Activated CD8-positive, alpha-beta T cell treated with anti-CD3 and anti-CD28 coated beads, Interleukin-2, amount 10 ng/mL, durations not matched to agents 7 days and 5 days (primary cell): ENCODE measurements at regions not wholly inside any gene's neighbourhood (a gene's known extent, or its start where the extent isn't known, plus 50 kb on each side); places are given as distances from the start of the nearest gene placed in this dataset.

Experiments
- ATAC-seq: fragments of 150-1000 bp; cut with Tn5 transposase; one replicate; pipeline ENCODE4 v1.10.0; 2021; ENCODE audit warnings: moderate library complexity
- CTCF ChIA-PET: fragments of 350-600 bp; sonication (Branson Sonifier 250); formaldehyde crosslinking; loops from one replicate; lab custom pipeline; 2021; ENCODE audit warnings: antibody characterized with exemption; lab: Charles Lee
- POLR2A ChIA-PET: fragments of 350-600 bp; sonication (Branson Sonifier 250); formaldehyde crosslinking; loops from one replicate; lab custom pipeline; 2021; ENCODE audit warnings: antibody characterized with exemption; lab: Charles Lee
- DNase-seq: peaks from one replicate; pipeline ENCODE4 v3.0.0-alpha.2; 2020
- H3K27ac Mint-ChIP-seq: one replicate; pipeline ENCODE4 v1.8.0; 2021; ENCODE audit warnings: mild to moderate bottlenecking, mixed read lengths
- H3K27me3 Mint-ChIP-seq: one replicate; pipeline ENCODE4 v1.8.0; 2021; ENCODE audit warnings: low read depth, mixed read lengths
- H3K36me3 Mint-ChIP-seq: one replicate; pipeline ENCODE4 v1.8.0; 2021; ENCODE audit warnings: low read depth, mixed read lengths
- H3K4me1 Mint-ChIP-seq: one replicate; pipeline ENCODE4 v1.8.0; 2021; ENCODE audit warnings: low read depth, mixed read lengths
- H3K4me3 Mint-ChIP-seq: one replicate; pipeline ENCODE4 v1.8.0; 2021; ENCODE audit warnings: mild to moderate bottlenecking, mixed read lengths
- H3K9me3 Mint-ChIP-seq: one replicate; pipeline ENCODE4 v1.8.0; 2022; ENCODE audit warnings: mixed read lengths; ENCODE audit not compliant: insufficient read depth

DNA sequence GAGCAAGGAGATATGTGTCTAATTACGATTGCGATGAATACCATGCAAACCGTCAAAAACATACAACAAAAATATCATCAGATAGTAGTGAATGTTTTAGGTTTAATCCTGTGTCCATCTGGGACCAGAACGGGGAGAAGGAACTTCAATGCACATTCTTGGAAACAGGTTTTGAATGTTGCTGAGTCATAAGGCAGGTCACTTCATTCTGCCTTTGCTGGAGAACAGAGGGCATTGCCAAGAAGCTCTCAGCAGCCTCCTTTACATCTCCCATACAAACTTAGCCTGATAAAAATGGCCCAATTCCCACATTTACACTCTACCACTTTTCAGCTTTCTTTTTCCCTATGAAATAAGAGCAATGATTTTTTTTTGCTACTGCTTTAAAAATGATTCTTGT lies 78.0 kb upstream of the KCNJ6 start:
- CTCF ChIA-PET, result no interaction called here
- no peaks in the 10 kb centered on the region for H3K27me3 Mint-ChIP-seq

DNA sequence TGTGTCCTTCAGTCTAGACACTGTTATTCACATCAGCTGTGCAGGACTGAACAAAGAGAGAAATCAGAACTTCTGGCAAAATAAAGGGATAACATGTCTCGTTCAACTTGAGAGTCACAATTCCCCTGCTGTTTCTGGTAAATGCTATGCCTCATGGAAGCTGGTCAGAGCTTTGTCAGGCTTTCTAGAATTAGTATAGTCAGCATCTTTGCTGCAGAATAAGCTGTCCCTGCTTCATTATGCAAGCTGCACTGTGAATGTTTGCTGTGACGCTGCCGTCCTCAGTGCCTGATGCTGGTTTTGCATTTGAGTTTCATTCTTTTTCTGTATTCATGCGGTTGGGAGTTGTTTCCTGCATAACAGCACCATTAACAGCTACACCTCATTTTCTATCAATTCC lies 96.4 kb upstream of the KCNJ6 start:
- no peaks in the 10 kb centered on the region for H3K9me3 Mint-ChIP-seq
- H3K4me3 Mint-ChIP-seq, result no peak overlapping the region
- no peaks in the 10 kb centered on the region for H3K36me3 Mint-ChIP-seq
- CTCF ChIA-PET, result no interaction called here
- H3K27me3 Mint-ChIP-seq, result no peaks in the 10 kb centered on the region
- H3K4me1 Mint-ChIP-seq, result no peaks in the 10 kb centered on the region
- no peak overlapping the region for H3K27ac Mint-ChIP-seq
- DNase-seq (no peak), ATAC-seq (no peak)
- POLR2A ChIA-PET, result no interaction called here

More for the DNA sequence above, 78.0 kb upstream of the KCNJ6 start:
- ATAC-seq (no peak), DNase-seq (no peak)
- H3K4me1 Mint-ChIP-seq, result no peaks in the 10 kb centered on the region
- H3K9me3 Mint-ChIP-seq, result no peaks in the 10 kb centered on the region
- no peaks in the 10 kb centered on the region for H3K36me3 Mint-ChIP-seq
- H3K4me3 Mint-ChIP-seq, result no peak overlapping the region
- no peak overlapping the region for H3K27ac Mint-ChIP-seq
- POLR2A ChIA-PET, result no interaction called here

DNA sequence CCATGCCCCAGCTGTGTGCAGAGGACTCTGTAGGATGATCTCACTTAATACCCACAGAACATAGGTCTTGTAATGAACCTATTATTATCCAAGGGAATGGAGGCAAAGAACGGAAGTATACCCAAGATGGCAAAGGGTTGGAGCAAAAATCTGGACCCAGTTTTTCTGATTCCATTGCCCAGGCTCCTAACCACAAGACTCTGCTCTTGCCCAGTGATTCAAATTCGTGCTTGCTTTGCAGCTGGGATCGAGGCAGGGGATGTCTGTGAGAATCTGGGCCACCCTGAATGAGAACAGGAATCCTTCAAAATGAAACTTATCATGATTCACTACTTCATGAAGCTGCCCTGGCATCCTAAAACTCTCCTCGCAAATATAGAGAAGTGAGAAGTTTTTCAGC lies 97.5 kb upstream of the KCNJ6 start:
- Mint-ChIP-seq H3K36me3 (no peaks in the 10 kb centered on the region), H3K9me3 (no peaks in the 10 kb centered on the region), H3K27me3 (peaks cover 4% of the 10 kb centered on the region), H3K4me1 (no peaks in the 10 kb centered on the region), H3K4me3 (no peak overlapping the region), H3K27ac (no peak overlapping the region)
- ChIA-PET CTCF (no interaction called here), POLR2A (no interaction called here)
- ATAC-seq (no peak), DNase-seq (no peak)

DNA sequence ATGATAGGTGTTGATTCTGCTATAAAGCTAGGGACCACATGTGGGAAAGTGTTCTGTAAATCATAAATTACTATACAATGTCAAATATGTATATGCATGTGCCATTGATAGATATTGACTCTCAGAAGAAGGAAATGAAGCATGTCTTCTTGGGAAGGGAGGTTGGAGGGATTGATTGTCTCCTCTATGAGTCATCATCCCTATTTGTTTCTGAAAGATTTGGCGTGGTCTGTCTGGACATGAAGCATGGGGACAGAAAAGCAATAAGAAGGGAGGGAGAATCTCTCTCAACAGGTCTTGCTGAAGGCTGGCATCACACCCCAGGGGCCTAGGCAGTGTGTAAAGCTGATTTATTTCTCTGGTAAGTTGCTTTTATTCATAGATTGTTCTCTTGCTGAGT lies 98.0 kb upstream of the KCNJ6 start:
- POLR2A ChIA-PET, result no interaction called here
- Mint-ChIP-seq H3K27ac (no peak overlapping the region), H3K4me3 (no peak overlapping the region), H3K27me3 (peaks cover 4% of the 10 kb centered on the region), H3K9me3 (no peaks in the 10 kb centered on the region), H3K36me3 (no peaks in the 10 kb centered on the region), H3K4me1 (no peaks in the 10 kb centered on the region)
- ATAC-seq (no peak), DNase-seq (no peak)
- CTCF ChIA-PET, result no interaction called here

DNA sequence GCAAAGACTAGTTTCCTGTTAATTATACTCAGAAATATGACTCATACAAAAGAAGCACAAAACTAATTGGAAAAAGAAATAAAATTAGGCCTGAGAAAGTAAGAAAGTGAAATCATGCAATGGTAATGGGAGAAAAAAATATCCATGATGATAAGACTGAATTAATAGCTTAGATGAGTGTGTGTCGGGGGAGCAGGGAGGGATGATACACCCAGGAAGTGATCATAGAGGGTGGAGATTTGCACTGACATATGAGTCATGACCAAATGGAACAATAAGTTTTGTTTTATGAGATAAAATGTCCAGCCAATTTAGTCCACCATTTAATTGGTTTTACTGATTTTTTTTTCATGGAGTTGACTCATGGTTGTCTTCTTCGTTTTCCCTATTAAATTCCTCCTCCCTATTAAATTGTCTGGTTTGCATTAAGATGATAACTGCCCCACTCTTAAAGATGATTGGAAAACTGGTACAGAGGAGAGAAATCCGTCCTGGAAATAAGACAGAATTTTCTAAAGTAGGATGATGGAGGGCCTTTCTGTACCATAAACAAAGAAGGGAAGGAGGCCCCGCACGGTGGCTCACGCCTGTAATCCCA lies 111.7 kb upstream of the KCNJ6 start:
- Mint-ChIP-seq H3K4me3 (no peak overlapping the region), H3K9me3 (no peaks in the 10 kb centered on the region), H3K27me3 (no peaks in the 10 kb centered on the region), H3K27ac (no peak overlapping the region), H3K36me3 (no peaks in the 10 kb centered on the region), H3K4me1 (no peaks in the 10 kb centered on the region)
- ATAC-seq (no peak), DNase-seq (no peak)
- ChIA-PET POLR2A (no interaction called here), CTCF (no interaction called here)

DNA sequence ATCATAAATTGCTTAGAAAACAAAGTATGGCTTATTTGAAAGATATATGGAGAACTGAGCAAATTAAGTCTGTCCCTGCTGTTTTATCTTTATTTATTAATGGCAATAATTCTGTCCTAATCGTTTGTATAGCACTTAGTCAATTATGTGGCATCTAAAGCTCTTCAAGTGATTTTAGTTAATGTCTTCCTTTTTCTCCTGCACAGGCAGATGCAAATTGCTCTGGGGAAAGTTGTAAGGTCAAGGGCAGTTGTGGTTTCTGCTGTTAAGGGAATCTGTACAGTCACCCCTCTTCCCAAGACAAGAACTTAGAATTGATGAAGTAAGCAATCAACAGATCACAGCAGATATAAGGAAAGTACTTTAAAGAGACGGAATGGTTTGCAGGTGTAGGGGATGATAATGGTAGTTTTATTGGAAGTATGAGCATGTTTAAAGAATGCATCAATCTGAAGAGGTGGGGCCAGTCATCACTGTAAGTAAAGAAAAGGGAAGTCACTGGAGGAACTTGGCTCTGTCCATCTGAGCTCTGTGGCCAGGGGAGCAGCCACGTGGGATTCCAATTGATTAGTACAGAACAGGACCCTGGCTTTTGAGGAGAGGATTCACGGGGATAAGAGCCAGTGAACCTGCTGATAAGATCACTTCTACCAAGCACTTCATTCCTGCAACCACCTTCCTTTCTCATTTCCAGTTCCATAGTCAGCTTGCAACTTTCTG lies 116.0 kb upstream of the KCNJ6 start:
- Mint-ChIP-seq H3K36me3 (no peaks in the 10 kb centered on the region), H3K9me3 (no peaks in the 10 kb centered on the region), H3K27ac (no peak overlapping the region), H3K4me1 (no peaks in the 10 kb centered on the region), H3K27me3 (no peaks in the 10 kb centered on the region), H3K4me3 (no peak overlapping the region)
- no peak for ATAC-seq
- CTCF ChIA-PET, result no interaction called here
- no peak for DNase-seq
- POLR2A ChIA-PET, result no interaction called here

DNA sequence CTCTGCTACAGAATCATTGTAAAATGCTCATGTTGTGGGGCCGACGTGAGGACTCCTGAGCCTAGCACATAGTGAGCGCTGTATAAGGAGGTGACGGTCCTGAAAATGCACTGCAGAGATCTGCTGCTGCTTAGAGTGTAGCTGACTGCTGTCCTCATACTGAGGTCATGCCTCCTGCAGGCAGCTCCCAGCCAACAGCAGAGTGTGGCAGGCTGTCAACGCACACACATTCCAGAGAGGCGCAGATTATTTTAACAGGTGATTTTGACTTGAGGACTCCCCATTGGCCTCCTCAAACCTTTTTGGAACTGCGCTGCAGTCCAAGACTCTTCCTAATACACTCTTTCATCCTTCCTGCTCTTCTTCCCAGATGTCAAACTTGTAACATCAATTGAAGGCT lies 119.8 kb upstream of the KCNJ6 start:
- Mint-ChIP-seq H3K9me3 (no peaks in the 10 kb centered on the region), H3K4me1 (no peaks in the 10 kb centered on the region), H3K4me3 (no peak overlapping the region), H3K27ac (no peak overlapping the region), H3K36me3 (no peaks in the 10 kb centered on the region), H3K27me3 (no peaks in the 10 kb centered on the region)
- CTCF ChIA-PET, result no interaction called here
- DNase-seq (no peak), ATAC-seq (no peak)
- POLR2A ChIA-PET, result no interaction called here

DNA sequence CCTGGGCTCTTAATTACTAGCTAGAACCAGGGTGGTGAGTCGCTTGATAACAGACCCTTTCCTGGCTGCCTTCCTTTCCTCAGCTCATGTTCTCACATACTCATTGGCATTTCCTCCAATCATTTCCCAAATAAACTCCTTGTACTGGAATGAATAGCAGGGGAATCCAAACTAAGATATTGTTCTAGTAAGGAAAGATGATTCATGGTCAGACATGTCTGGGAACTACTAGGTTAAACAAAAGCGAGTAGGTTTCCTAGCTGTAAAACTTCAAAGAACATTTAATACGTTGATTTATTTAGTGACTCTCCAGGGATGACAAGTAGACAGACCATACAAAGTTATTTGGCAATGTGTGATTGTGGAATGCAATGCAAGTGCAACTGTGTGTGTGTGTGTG lies 121.2 kb upstream of the KCNJ6 start:
- Mint-ChIP-seq H3K27ac (no peak overlapping the region), H3K27me3 (no peaks in the 10 kb centered on the region), H3K4me3 (no peak overlapping the region), H3K4me1 (no peaks in the 10 kb centered on the region), H3K9me3 (no peaks in the 10 kb centered on the region), H3K36me3 (no peaks in the 10 kb centered on the region)
- CTCF ChIA-PET, result no interaction called here
- POLR2A ChIA-PET, result no interaction called here
- DNase-seq (no peak), ATAC-seq (no peak)

DNA sequence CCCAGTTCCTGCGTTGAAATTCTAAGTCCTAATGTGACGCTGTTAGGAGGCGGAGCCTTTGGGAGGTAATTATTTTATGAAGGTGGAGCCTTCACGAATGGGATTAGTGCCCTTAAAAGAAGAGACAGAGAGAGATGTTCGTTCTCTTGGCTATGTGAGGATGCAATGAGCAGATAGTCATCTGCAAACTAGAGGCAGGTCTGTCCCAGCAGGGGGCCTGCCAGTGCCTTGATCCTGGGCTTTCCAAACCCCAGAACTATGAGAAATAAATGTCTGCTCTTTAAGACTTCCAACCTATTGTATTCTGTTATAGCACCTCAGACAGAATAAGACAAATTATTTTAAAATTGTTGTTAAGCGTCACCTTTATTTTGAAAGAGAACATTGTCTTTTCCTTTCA lies 123.1 kb upstream of the KCNJ6 start:
- Mint-ChIP-seq H3K4me1 (no peaks in the 10 kb centered on the region), H3K9me3 (no peaks in the 10 kb centered on the region), H3K4me3 (no peak overlapping the region), H3K36me3 (no peaks in the 10 kb centered on the region), H3K27ac (no peak overlapping the region), H3K27me3 (no peaks in the 10 kb centered on the region)
- DNase-seq (no peak), ATAC-seq (no peak)
- ChIA-PET CTCF (no interaction called here), POLR2A (no interaction called here)

DNA sequence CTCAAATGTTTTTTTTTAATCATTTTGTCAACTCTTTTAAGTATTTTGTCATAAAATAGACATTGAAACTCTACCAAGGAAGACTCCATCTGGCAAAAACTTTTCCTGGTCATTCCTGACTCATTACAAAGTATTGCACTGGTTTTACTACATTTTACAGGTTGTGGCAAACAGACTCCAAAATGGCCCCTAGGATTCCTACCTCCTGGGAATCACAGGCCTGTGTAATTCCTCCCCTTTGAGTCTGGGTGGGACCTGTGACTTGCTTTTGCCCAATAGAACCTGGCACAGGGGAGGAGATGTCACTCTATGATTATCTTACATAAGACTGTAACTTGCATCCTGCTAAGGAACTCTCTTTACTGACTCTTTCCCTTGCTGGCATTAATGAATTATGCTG lies 123.6 kb upstream of the KCNJ6 start:
- CTCF ChIA-PET, result no interaction called here
- no peak overlapping the region for H3K27ac Mint-ChIP-seq
- H3K27me3 Mint-ChIP-seq, result no peaks in the 10 kb centered on the region
- H3K4me1 Mint-ChIP-seq, result no peaks in the 10 kb centered on the region
- no peak overlapping the region for H3K4me3 Mint-ChIP-seq
- H3K9me3 Mint-ChIP-seq, result no peaks in the 10 kb centered on the region
- no peak for ATAC-seq
- POLR2A ChIA-PET, result no interaction called here
- H3K36me3 Mint-ChIP-seq, result no peaks in the 10 kb centered on the region
- DNase-seq, result no peak

DNA sequence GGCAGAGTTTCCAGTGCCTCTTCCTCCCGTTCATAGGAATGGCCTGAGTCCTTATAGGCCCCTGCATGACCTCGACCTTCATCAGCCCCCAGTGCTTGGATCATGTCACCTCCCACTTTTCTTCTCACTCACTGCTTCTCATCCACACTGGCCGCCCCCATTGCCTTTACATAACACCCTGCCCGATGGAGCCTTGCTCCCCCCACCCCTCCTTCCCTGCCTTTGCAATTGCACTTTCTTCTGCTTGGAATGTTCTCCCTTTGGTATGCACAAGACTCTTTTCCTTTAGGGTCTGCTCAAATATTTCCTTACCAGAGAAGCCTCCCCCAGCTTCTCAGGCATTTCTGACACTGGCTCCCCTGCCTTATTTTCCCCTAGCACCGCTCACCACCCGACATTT lies 125.2 kb upstream of the KCNJ6 start:
- ChIA-PET CTCF (no interaction called here), POLR2A (no interaction called here)
- H3K4me1 Mint-ChIP-seq, result no peaks in the 10 kb centered on the region
- no peak overlapping the region for H3K4me3 Mint-ChIP-seq
- H3K36me3 Mint-ChIP-seq, result no peaks in the 10 kb centered on the region
- no peak for DNase-seq
- ATAC-seq, result no peak
- H3K27me3 Mint-ChIP-seq, result no peaks in the 10 kb centered on the region
- no peaks in the 10 kb centered on the region for H3K9me3 Mint-ChIP-seq
- H3K27ac Mint-ChIP-seq, result peak overlapping the region; percentile 11

DNA sequence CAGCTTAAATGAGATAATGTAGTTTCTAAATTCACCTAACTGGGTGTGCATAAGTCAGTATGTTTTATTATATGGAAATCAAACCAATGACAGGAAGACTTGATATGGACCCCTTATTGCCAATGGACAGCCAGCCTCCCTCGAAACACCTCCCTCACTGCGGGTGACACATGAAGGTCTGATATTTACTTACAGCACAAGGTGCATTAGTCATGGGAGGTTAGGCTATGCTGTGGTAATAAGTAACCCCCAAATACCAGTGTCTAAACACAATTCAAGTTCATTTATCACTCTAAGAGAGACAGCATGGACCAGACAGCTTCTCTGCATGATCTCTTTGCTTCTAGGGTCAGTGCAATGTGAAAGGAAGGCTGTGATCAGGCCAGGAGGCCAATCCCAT lies 126.0 kb upstream of the KCNJ6 start:
- H3K27ac Mint-ChIP-seq, result no peak overlapping the region
- no peak for DNase-seq
- no peaks in the 10 kb centered on the region for H3K36me3 Mint-ChIP-seq
- ChIA-PET CTCF (no interaction called here), POLR2A (no interaction called here)
- no peaks in the 10 kb centered on the region for H3K27me3 Mint-ChIP-seq
- ATAC-seq, result no peak
- H3K4me1 Mint-ChIP-seq, result no peaks in the 10 kb centered on the region
- H3K4me3 Mint-ChIP-seq, result no peak overlapping the region
- H3K9me3 Mint-ChIP-seq, result no peaks in the 10 kb centered on the region

DNA sequence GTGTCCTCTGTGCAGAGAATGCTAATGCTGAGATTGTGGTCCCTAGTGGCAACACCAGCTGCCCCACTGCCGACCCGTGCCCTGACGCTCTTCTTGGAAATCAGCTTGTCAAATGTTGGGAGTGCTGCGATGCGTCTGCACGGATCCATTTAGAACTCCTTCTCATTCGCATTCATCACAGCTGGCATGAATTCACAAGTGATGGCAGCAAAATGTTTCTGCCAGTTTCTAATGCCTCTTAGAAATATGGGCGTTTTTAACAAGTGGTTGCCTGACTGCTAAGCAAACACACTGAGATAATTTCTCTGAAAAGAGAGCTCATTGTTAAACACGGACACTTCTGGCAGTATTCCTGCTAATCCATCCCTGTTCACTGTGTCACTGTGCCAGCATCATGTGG lies 131.9 kb upstream of the KCNJ6 start:
- Mint-ChIP-seq H3K9me3 (no peaks in the 10 kb centered on the region), H3K4me3 (no peak overlapping the region), H3K27me3 (no peaks in the 10 kb centered on the region), H3K36me3 (no peaks in the 10 kb centered on the region), H3K4me1 (no peaks in the 10 kb centered on the region), H3K27ac (no peak overlapping the region)
- no peak for DNase-seq
- POLR2A ChIA-PET, result no interaction called here
- no peak for ATAC-seq
- CTCF ChIA-PET, result no interaction called here
